Parathyroid adenoma (tissue), 2 donors: ENCODE measurements at regions not wholly inside any gene's neighbourhood (a gene's known extent, or its start where the extent isn't known, plus 50 kb on each side); places are given as distances from the start of the nearest gene placed in this dataset.

ENCODE experiments used
- H2AFZ ChIP-seq: fragments of 300-600 bp; sonication (generic); one replicate; pipeline ENCODE4 v1.7.0; 2017; ENCODE audit warnings: antibody characterized with exemption, mild to moderate bottlenecking
- H3K27ac ChIP-seq: fragments of 300-600 bp; sonication (generic); one replicate; pipeline ENCODE4 v1.7.0; 2017
- H3K27me3 ChIP-seq: fragments of 300-600 bp; sonication (generic); one replicate; pipeline ENCODE4 v1.7.0; 2017; ENCODE audit warnings: low read length; ENCODE audit not compliant: control insufficient read depth, insufficient read depth
- H3K36me3 ChIP-seq: fragments of 300-600 bp; sonication (generic); one replicate; pipeline ENCODE4 v1.7.0; 2017; ENCODE audit warnings: low read length; ENCODE audit not compliant: control insufficient read depth, insufficient read depth
- H3K4me1 ChIP-seq: fragments of 300-600 bp; sonication (generic); one replicate; pipeline ENCODE4 v1.7.0; 2017; ENCODE audit warnings: control low read depth
- H3K4me2 ChIP-seq: fragments of 300-600 bp; sonication (generic); one replicate; pipeline ENCODE4 v1.7.0; 2017; ENCODE audit warnings: low read length
- H3K4me3 ChIP-seq: fragments of 300-600 bp; sonication (generic); one replicate; pipeline ENCODE4 v1.7.0; 2017; ENCODE audit warnings: low read depth, low read length
- H3K79me2 ChIP-seq: fragments of 300-600 bp; sonication (generic); one replicate; pipeline ENCODE4 v1.7.0; 2017; ENCODE audit warnings: control low read depth
- H3K9ac ChIP-seq: fragments of 300-600 bp; sonication (generic); one replicate; pipeline ENCODE4 v1.7.0; 2017; ENCODE audit warnings: mild to moderate bottlenecking
- H3K9me3 ChIP-seq: fragments of 300-600 bp; sonication (generic); one replicate; pipeline ENCODE4 v1.7.0; 2017; ENCODE audit warnings: low read length; ENCODE audit not compliant: control insufficient read depth
- CTCF ChIP-seq: fragments of 300-600 bp; sonication (generic); IDR thresholded peaks from one replicate; pipeline ENCODE4 v1.7.0; 2017; ENCODE audit warnings: antibody characterized with exemption, mild to moderate bottlenecking
- donor health status: primary hyperparathyroidism.

DNA sequence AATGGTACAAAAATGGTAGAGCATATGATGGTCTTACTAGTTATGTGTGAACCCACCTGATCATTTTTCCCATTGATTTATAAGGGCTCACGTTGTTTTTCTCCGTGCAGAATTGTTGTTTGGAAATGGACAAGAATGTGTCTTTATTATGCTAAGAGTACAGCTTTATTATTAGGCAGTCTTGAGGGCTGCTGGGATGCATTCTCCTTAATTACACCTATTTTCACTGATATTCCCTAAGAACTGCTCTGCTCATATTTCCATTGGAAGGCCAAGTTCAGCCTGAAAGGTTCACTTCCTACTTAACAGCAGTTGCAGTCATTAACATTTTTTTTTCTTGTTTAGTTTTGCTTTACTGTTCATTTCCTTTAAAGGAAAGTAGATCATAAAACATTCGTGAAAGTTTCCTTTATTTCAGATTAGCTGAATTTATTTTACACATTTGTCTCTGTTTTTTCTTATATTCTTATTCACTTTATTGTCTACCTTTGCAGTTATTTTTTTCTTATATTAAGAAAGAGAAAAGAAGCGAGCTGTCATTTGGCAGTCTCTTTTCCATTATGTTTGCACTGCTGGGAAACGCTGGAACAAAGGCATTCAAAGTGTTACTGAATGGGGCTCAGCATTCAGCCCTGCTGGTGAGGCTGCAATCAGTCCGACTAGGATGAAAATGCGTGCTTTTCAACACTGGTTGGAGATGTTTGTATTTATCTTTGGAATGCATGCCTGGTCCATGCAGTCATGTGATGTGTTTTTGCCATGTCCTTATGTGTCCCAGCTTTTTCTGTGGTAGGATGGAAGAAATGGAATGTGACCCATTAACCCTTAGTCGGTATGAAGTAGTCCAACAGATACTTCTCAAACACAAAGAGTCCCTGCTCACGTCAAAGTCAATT lies 602.7 kb upstream of the ZNF608 start:
- H3K79me2 ChIP-seq: no peaks in the 10 kb centered on the region
- H3K4me2 ChIP-seq: no peak overlapping the region
- H3K27me3 ChIP-seq: no peaks in the 10 kb centered on the region
- no peak overlapping the region for H2AFZ ChIP-seq
- H3K9me3 ChIP-seq: no peaks in the 10 kb centered on the region
- H3K4me1 ChIP-seq: no peaks in the 10 kb centered on the region
- H3K4me3 ChIP-seq: no peak overlapping the region
- TF ChIP-seq CTCF: no peak
- no peaks in the 10 kb centered on the region for H3K36me3 ChIP-seq
- no peak overlapping the region for H3K9ac ChIP-seq
- H3K27ac ChIP-seq: no peak overlapping the region

DNA sequence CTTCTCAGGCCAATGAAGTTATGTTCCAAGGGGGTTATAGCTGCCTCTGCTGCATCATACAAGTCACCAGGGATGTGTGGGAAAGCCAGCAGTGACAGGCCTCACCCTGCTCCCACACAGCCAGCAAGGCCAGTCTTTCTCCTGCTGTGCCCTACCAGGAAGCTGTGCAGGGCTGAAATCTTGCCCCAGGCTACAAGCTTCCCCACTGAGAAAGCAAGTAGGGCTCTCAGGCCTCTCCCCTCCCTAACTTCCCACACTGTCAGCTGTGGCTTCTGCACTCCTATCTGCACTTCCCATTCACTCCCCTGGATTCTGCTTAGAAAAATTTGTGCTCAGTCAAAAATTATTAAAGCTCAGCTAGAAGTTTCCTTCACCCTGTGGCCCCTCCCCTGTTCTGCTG lies 611.2 kb upstream of the ZNF608 start:
- no peak for TF ChIP-seq CTCF
- no peak overlapping the region for H3K9ac ChIP-seq
- no peaks in the 10 kb centered on the region for H3K36me3 ChIP-seq
- no peaks in the 10 kb centered on the region for H3K4me1 ChIP-seq
- no peak overlapping the region for H3K4me2 ChIP-seq
- no peak overlapping the region for H3K27ac ChIP-seq
- no peaks in the 10 kb centered on the region for H3K79me2 ChIP-seq
- peaks cover 5% of the 10 kb centered on the region for H3K9me3 ChIP-seq
- H2AFZ ChIP-seq: no peak overlapping the region
- no peaks in the 10 kb centered on the region for H3K27me3 ChIP-seq
- H3K4me3 ChIP-seq: no peak overlapping the region

DNA sequence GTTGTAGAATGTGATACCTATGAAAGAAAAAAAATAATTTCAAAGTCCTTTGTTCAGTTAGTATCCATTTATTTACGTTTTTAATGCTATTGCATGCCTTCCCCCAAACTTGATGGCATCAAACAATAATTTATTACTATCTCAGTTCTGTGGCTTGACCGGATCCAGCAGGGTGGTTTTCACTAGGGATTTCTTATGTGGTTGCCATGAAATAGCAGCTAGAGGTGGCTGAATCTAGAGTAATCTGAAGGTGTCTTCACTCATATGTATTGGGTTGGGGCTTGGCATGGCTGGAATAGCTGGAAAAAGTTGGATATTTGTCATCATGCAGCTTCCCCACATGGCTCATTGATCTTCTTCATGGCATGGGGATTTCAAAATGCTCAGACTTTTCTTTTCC lies 619.3 kb upstream of the ZNF608 start:
- H3K27me3 ChIP-seq: no peaks in the 10 kb centered on the region
- no peaks in the 10 kb centered on the region for H3K36me3 ChIP-seq
- no peak for TF ChIP-seq CTCF
- no peak overlapping the region for H3K27ac ChIP-seq
- H3K9me3 ChIP-seq: no peaks in the 10 kb centered on the region
- H3K4me3 ChIP-seq: no peak overlapping the region
- H3K4me1 ChIP-seq: no peaks in the 10 kb centered on the region
- H3K4me2 ChIP-seq: no peak overlapping the region
- H2AFZ ChIP-seq: no peak overlapping the region
- H3K9ac ChIP-seq: no peak overlapping the region
- no peaks in the 10 kb centered on the region for H3K79me2 ChIP-seq

GRCh38 chr5:125367702-125368101 lies 621.3 kb upstream of the ZNF608 start:
- no peak for TF ChIP-seq CTCF
- no peak overlapping the region for H3K4me3 ChIP-seq
- H3K79me2 ChIP-seq: no peaks in the 10 kb centered on the region
- H3K27ac ChIP-seq: no peak overlapping the region
- H3K4me1 ChIP-seq: no peaks in the 10 kb centered on the region
- H3K4me2 ChIP-seq: no peak overlapping the region
- H3K9me3 ChIP-seq: no peaks in the 10 kb centered on the region
- no peaks in the 10 kb centered on the region for H3K36me3 ChIP-seq
- H3K27me3 ChIP-seq: no peaks in the 10 kb centered on the region
- H2AFZ ChIP-seq: no peak overlapping the region
- no peak overlapping the region for H3K9ac ChIP-seq
